B cell (primary cell): ENCODE measurements at regions not wholly inside any gene's neighbourhood (a gene's known extent, or its start where the extent isn't known, plus 50 kb on each side); places are given as distances from the start of the nearest gene placed in this dataset.

Experiments used
- EZH2 ChIP-seq: IDR thresholded peaks from 2 replicates; pipeline ENCODE4 v1.6.1; 2012; ENCODE audit warnings: borderline replicate concordance, low read depth, mild to moderate bottlenecking, moderate library complexity, low read length; ENCODE audit not compliant: insufficient read depth, poor library complexity, severe bottlenecking
- TF ChIP-seq, protein P1 (sequence below): fragments of 200-600 bp; IDR thresholded peaks from one replicate; pipeline ENCODE4 v1.8.0; 2022; ENCODE audit warnings: antibody characterized with exemption, mild to moderate bottlenecking

DNA sequence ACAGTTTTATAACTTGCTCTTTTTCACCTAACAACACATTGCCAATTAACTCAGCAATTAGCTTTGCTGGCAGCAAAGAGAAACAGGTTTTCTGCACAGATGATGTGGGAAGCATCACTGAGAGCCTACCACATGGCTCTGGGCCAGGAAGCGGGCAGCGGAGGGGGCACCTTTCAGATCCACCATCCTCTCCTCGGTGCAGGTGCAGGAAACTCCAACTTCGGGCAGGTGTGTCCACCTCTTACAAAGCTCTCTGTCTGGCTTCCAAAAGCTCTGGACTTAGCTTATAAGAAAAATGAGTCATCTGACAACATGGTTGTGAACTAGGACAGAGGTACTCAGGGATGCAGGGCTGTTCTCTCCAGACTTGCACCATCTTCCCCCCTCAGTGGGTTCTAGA lies 77.0 kb downstream of the RPS6KA4 start:
- TF ChIP-seq, protein P1, sequence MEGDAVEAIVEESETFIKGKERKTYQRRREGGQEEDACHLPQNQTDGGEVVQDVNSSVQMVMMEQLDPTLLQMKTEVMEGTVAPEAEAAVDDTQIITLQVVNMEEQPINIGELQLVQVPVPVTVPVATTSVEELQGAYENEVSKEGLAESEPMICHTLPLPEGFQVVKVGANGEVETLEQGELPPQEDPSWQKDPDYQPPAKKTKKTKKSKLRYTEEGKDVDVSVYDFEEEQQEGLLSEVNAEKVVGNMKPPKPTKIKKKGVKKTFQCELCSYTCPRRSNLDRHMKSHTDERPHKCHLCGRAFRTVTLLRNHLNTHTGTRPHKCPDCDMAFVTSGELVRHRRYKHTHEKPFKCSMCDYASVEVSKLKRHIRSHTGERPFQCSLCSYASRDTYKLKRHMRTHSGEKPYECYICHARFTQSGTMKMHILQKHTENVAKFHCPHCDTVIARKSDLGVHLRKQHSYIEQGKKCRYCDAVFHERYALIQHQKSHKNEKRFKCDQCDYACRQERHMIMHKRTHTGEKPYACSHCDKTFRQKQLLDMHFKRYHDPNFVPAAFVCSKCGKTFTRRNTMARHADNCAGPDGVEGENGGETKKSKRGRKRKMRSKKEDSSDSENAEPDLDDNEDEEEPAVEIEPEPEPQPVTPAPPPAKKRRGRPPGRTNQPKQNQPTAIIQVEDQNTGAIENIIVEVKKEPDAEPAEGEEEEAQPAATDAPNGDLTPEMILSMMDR, result no peak
- TF ChIP-seq EZH2, result no peak
